Endothelial cell (in vitro differentiated cells): ENCODE measurements at regions not wholly inside any gene's neighbourhood (a gene's known extent, or its start where the extent isn't known, plus 50 kb on each side); places are given as distances from the start of the nearest gene placed in this dataset.

Experiments
- DNase-seq: peaks from one replicate; pipeline ENCODE4 v3.0.0; 2021; ENCODE audit warnings: low spot score
- H3K27ac Mint-ChIP-seq: one replicate; pipeline ENCODE4 v1.8.0; 2021; ENCODE audit warnings: mixed read lengths, inconsistent platforms; ENCODE audit not compliant: unreplicated experiment
- H3K27me3 Mint-ChIP-seq: one replicate; pipeline ENCODE4 v1.8.0; 2021; ENCODE audit warnings: mild to moderate bottlenecking, moderate library complexity, mixed read lengths, inconsistent platforms; ENCODE audit not compliant: unreplicated experiment
- H3K36me3 Mint-ChIP-seq: one replicate; pipeline ENCODE4 v1.8.0; 2021; ENCODE audit warnings: mild to moderate bottlenecking, low read depth, mixed read lengths, inconsistent platforms; ENCODE audit not compliant: unreplicated experiment
- H3K4me1 Mint-ChIP-seq: one replicate; pipeline ENCODE4 v1.8.0; 2021; ENCODE audit warnings: mild to moderate bottlenecking, mixed read lengths, inconsistent platforms; ENCODE audit not compliant: unreplicated experiment
- H3K4me3 Mint-ChIP-seq: one replicate; pipeline ENCODE4 v1.8.0; 2021; ENCODE audit warnings: mild to moderate bottlenecking, mixed read lengths, inconsistent platforms; ENCODE audit not compliant: unreplicated experiment
- H3K9me3 Mint-ChIP-seq: one replicate; pipeline ENCODE4 v1.8.0; 2021; ENCODE audit warnings: mixed read lengths, inconsistent platforms; ENCODE audit not compliant: unreplicated experiment
- CTCF ChIP-seq: fragments of 200-600 bp; sonication (generic); IDR thresholded peaks from one replicate; pipeline ENCODE4 v1.5.0; 2021; ENCODE audit warnings: antibody characterized with exemption; ENCODE audit not compliant: unreplicated experiment

GRCh38 chr7:88500131-88500530 lies 193.4 kb upstream of the STEAP4 start:
- DNase-seq, result no peak
- H3K27me3 Mint-ChIP-seq, result no peaks in the 10 kb centered on the region
- H3K4me3 Mint-ChIP-seq, result no peak overlapping the region
- TF ChIP-seq CTCF, result no peak
- H3K36me3 Mint-ChIP-seq, result no peaks in the 10 kb centered on the region
- no peaks in the 10 kb centered on the region for H3K4me1 Mint-ChIP-seq
- H3K9me3 Mint-ChIP-seq, result no peaks in the 10 kb centered on the region
- H3K27ac Mint-ChIP-seq, result no peak overlapping the region

- DNase-seq, result no peak
- no peak for TF ChIP-seq CTCF
- Mint-ChIP-seq H3K27ac (no peak overlapping the region), H3K27me3 (no peaks in the 10 kb centered on the region), H3K36me3 (no peaks in the 10 kb centered on the region), H3K4me1 (peaks cover 4% of the 10 kb centered on the region), H3K9me3 (no peaks in the 10 kb centered on the region), H3K4me3 (no peak overlapping the region)
Observed at GRCh38 chr7:88495881-88496725, 189.4 kb upstream of the STEAP4 start.

- no peak for DNase-seq
- peaks cover 2% of the 10 kb centered on the region for H3K27me3 Mint-ChIP-seq
- H3K4me1 Mint-ChIP-seq, result peaks cover 7% of the 10 kb centered on the region
- no peak for TF ChIP-seq CTCF
- H3K4me3 Mint-ChIP-seq, result no peak overlapping the region
- no peak overlapping the region for H3K27ac Mint-ChIP-seq
- H3K36me3 Mint-ChIP-seq, result no peaks in the 10 kb centered on the region
- no peaks in the 10 kb centered on the region for H3K9me3 Mint-ChIP-seq
Observed at GRCh38 chr7:88492153-88492552, 185.5 kb upstream of the STEAP4 start.

- no peak overlapping the region for H3K27ac Mint-ChIP-seq
Observed at GRCh38 chr7:88490874-88491273, 184.2 kb upstream of the STEAP4 start.

More at GRCh38 chr7:88490874-88491273, 184.2 kb upstream of the STEAP4 start:
- Mint-ChIP-seq H3K9me3 (no peaks in the 10 kb centered on the region), H3K4me1 (peaks cover 7% of the 10 kb centered on the region), H3K36me3 (no peaks in the 10 kb centered on the region), H3K4me3 (no peak overlapping the region), H3K27me3 (peaks cover 2% of the 10 kb centered on the region)
- DNase-seq, result no peak
- TF ChIP-seq CTCF, result no peak
